IgD-negative memory B cell (primary cell): ENCODE measurements at regions not wholly inside any gene's neighbourhood (a gene's known extent, or its start where the extent isn't known, plus 50 kb on each side); places are given as distances from the start of the nearest gene placed in this dataset.
A peak's percentile ranks its signal among the peaks of the same experiment; 100 is the strongest.

ENCODE experiments used
- H3K27ac Mint-ChIP-seq, 3 donors: one replicate each; pipeline ENCODE4 v1.8.0; 2020 to 2022; ENCODE audit warnings: mild to moderate bottlenecking in 3 of 3, mixed read lengths in 3 of 3, moderate library complexity in 1 of 3
- H3K27me3 Mint-ChIP-seq: one replicate; pipeline ENCODE4 v1.8.0; 2021; ENCODE audit warnings: mixed read lengths
- H3K36me3 Mint-ChIP-seq: one replicate; pipeline ENCODE4 v1.8.0; 2020; ENCODE audit warnings: mild to moderate bottlenecking, mixed read lengths
- H3K4me1 Mint-ChIP-seq, 3 donors: one replicate each; pipeline ENCODE4 v1.8.0; 2020 to 2022; ENCODE audit warnings: mixed read lengths in 3 of 3, mild to moderate bottlenecking in 1 of 3
- H3K4me3 Mint-ChIP-seq, 4 donors: one replicate each; pipeline ENCODE4 v1.8.0; 2020 to 2022; ENCODE audit warnings: mild to moderate bottlenecking in 4 of 4, mixed read lengths in 4 of 4, moderate library complexity in 3 of 4
- H3K9me3 Mint-ChIP-seq, 3 donors: one replicate each; pipeline ENCODE4 v1.8.0; 2020 to 2021; ENCODE audit warnings: mixed read lengths in 3 of 3, mild to moderate bottlenecking in 1 of 3

GRCh38 chr6:15962449-15962764 lies 166.5 kb upstream of the MYLIP start:
- H3K36me3 Mint-ChIP-seq, result peaks cover 1% of the 10 kb centered on the region
- H3K4me1 Mint-ChIP-seq, result peaks cover 8 to 17% (median 15%) of the 10 kb centered on the region in 3 donors
- no peaks in the 10 kb centered on the region for H3K9me3 Mint-ChIP-seq
- peak overlapping the region in 2 of 4 donors; percentile 52 to 78 for H3K4me3 Mint-ChIP-seq
- no peak overlapping the region for H3K27ac Mint-ChIP-seq
- no peaks in the 10 kb centered on the region for H3K27me3 Mint-ChIP-seq

DNA sequence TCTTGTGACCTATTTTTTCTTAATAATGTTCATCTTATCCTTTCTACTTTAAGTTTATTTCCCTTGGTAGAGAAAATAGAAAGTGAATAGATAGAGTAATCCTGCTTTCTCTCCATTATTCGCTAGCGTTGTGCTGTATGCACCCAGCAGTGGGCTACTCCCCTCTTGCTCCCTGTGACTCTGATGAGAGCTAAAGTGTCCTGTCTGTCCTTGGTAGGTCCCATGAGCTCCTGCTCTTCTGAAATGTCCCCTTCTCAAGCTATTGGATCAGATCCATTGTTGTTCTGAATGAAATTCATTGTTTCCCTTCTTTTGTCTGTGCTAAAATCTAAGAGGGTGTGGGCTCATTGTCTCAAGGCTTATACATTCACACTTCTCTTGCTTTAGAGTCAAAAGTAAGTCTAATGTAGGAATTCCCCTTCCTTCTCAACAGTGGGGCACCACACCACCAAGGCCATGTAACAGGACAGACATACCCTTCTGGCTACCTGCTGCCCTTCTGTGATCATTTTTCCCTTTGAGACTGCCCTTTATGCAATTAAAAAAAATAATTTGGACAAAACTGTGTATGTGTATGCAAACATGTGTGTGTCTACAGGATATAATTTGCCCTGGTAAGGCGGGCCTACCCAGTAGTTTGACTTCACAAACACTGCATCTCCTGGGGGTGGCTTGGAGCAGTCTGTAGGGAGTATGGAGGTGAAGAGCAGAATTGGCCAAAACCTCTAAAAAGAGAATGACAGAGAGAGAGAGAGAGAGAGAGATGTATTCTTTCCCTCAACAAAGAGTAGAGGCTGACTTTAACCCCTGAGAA lies 167.0 kb upstream of the MYLIP start:
- peaks cover 8 to 21% (median 15%) of the 10 kb centered on the region in 3 donors for H3K4me1 Mint-ChIP-seq
- peak overlapping the region in 1 of 4 donors; percentile 78 for H3K4me3 Mint-ChIP-seq
- H3K27me3 Mint-ChIP-seq, result no peaks in the 10 kb centered on the region
- peaks cover 1% of the 10 kb centered on the region for H3K36me3 Mint-ChIP-seq
- no peak overlapping the region for H3K27ac Mint-ChIP-seq
- no peaks in the 10 kb centered on the region for H3K9me3 Mint-ChIP-seq

DNA sequence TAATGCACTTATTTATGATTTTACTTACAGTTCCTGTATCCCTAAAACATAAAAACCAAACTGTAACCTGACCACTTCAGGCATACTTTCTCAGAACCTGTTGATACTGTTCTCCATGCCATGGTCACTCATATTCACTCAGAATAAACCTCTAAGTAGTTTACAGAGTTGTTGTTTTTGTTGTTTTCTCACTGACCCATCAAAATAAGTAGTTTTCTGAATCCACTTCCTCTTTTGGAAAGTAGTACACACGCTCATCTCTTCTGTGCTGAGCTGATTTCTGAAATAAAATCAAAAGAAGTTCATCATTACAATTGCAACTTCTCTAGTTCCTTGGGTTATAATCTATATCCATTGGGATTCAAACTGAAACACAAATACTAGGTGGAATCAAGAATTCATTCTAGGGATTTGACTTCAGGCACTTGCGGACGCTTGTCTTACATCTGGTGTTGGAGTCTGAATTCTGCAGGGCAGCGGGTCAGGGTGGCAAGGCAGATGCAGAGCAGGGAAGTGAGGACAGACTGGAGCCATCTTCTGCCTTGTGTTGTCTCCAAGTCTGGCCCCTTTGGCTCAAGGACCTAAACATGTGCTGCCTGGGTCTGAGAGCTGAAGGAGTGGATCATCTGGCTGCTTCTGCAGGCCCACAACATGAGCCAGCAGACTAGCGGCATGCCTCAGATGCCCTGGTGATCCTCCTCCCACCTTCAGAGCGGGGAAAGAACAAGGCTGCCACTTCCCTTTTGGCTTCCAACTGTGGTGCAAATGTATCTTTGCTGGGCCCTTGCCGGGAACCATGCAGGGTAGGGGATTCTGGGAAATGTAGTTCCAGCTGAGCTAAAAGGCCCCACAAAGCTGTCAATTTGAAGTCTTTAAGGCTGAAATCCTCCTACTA lies 167.9 kb upstream of the MYLIP start:
- Mint-ChIP-seq H3K36me3 (peaks cover 1% of the 10 kb centered on the region), H3K9me3 (no peaks in the 10 kb centered on the region), H3K27me3 (no peaks in the 10 kb centered on the region), H3K4me3 (no peak overlapping the region), H3K4me1 (peaks cover 8 to 21% (median 18%) of the 10 kb centered on the region in 3 donors), H3K27ac (no peak overlapping the region)

DNA sequence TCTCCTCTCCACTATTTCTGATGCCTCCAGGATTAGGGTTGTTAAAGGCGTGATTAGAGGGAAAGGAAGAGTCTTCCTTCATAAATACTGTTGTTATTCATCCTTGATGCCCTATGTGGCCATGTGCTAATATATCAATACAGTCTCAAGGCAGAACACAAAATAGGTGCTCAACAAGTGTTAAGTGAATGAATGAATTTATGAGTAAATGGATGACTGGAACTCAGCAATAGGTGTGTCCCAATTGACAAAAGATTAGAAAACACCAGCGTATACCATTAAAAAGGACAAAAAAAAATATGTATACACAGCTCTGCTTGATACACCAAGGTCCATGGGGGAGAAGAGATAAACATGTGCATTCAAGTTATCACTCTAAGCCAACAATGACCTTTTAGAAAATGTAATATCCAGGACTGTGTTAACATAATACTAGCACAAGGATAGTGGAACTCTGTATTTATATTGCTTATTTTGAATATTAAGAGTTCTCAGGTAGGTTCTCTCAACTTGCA lies 171.2 kb upstream of the MYLIP start:
- H3K4me1 Mint-ChIP-seq, result peaks cover 11 to 33% (median 21%) of the 10 kb centered on the region in 3 donors
- no peak overlapping the region for H3K27ac Mint-ChIP-seq
- no peaks in the 10 kb centered on the region for H3K9me3 Mint-ChIP-seq
- H3K27me3 Mint-ChIP-seq, result no peaks in the 10 kb centered on the region
- H3K36me3 Mint-ChIP-seq, result no peaks in the 10 kb centered on the region
- no peak overlapping the region for H3K4me3 Mint-ChIP-seq

- H3K4me3 Mint-ChIP-seq, result no peak overlapping the region
- H3K4me1 Mint-ChIP-seq, result peaks cover 6 to 21% (median 18%) of the 10 kb centered on the region in 3 donors
- H3K27me3 Mint-ChIP-seq, result peaks cover 1% of the 10 kb centered on the region
- no peaks in the 10 kb centered on the region for H3K9me3 Mint-ChIP-seq
- H3K36me3 Mint-ChIP-seq, result no peaks in the 10 kb centered on the region
- no peak overlapping the region for H3K27ac Mint-ChIP-seq
These were observed 172.4 kb upstream of the MYLIP start for GRCh38 chr6:15956205-15957106.

DNA sequence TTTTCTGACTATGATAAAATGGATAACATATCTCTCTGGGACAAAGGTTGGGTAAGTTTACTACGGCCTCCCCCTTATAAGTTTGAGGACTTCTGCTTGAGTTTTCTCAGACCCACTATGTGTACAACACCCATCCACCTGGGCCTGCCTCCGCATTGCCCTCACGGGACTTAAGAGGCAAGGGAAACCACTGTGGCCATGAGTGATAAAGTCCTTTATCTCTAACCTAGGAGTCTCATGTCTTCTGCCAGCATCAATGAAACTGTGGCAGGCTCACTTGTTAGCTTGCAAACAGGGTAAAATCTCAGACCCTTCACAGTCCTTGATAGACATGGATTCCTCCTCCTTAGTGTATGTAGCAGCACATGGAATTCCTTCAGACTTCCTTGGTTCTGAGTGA lies 173.4 kb upstream of the MYLIP start:
- Mint-ChIP-seq H3K36me3 (no peaks in the 10 kb centered on the region), H3K4me1 (peaks cover 6 to 17% (median 15%) of the 10 kb centered on the region in 3 donors), H3K27ac (no peak overlapping the region), H3K27me3 (peaks cover 1% of the 10 kb centered on the region), H3K4me3 (no peak overlapping the region), H3K9me3 (no peaks in the 10 kb centered on the region)

DNA sequence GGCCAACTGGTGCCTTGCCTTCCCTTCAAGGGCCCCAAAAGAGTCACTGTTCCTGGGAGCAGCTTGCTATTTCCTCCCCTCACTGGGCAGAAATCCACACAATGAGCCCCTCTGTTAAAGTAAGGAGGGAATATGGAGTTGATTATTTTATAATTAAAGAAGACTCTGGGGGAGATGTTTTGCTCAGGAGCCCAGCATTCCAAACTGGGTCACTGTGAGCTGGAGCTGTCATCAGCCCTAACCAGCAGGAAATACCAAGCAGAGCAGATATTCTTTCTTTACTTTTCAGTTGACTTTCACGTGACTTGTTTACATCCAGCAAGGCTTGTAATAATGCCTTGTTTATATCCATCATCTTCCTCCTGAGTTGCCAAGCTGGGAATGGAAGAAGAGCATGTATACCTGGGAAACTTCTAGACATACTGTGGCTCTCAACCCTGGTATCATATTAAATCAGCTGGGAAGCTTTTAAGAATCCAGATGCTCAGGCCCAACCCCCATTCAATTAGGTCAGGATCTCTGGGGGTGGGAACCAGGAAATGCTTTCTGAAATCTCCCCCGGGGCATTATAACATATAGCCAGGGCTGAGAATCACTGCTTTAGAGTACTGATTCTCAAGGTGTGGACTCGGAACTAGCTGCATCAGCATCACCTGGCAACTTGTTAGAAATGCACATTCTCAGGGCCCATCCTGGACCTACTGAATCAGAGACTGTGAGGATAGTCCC lies 175.6 kb upstream of the MYLIP start:
- Mint-ChIP-seq H3K27ac (no peak overlapping the region), H3K4me3 (peak overlapping the region in 1 of 4 donors; percentile 2)

GRCh38 chr6:15952231-15953151 lies 176.4 kb upstream of the MYLIP start:
- Mint-ChIP-seq H3K4me3 (no peak overlapping the region), H3K9me3 (no peaks in the 10 kb centered on the region), H3K36me3 (no peaks in the 10 kb centered on the region), H3K4me1 (peaks cover 6 to 16% (median 15%) of the 10 kb centered on the region in 3 donors), H3K27me3 (peaks cover 1% of the 10 kb centered on the region), H3K27ac (no peak overlapping the region)

More for the DNA sequence above, 175.6 kb upstream of the MYLIP start:
- peaks cover 1% of the 10 kb centered on the region for H3K27me3 Mint-ChIP-seq
- no peaks in the 10 kb centered on the region for H3K9me3 Mint-ChIP-seq
- no peaks in the 10 kb centered on the region for H3K36me3 Mint-ChIP-seq
- peaks cover 6 to 17% (median 15%) of the 10 kb centered on the region in 3 donors for H3K4me1 Mint-ChIP-seq

- Mint-ChIP-seq H3K27me3 (peaks cover 1% of the 10 kb centered on the region), H3K36me3 (no peaks in the 10 kb centered on the region), H3K4me3 (no peak overlapping the region), H3K4me1 (peaks cover 6 to 13% (median 11%) of the 10 kb centered on the region in 3 donors), H3K27ac (peak overlapping the region in 1 of 3 donors; percentile 65), H3K9me3 (no peaks in the 10 kb centered on the region)
These were observed 177.8 kb upstream of the MYLIP start for GRCh38 chr6:15950962-15951569.

GRCh38 chr6:15949982-15950381 lies 178.9 kb upstream of the MYLIP start:
- no peaks in the 10 kb centered on the region for H3K9me3 Mint-ChIP-seq
- H3K27ac Mint-ChIP-seq, result no peak overlapping the region
- no peak overlapping the region for H3K4me3 Mint-ChIP-seq
- H3K27me3 Mint-ChIP-seq, result peaks cover 1% of the 10 kb centered on the region
- H3K4me1 Mint-ChIP-seq, result peaks cover 6 to 11% (median 11%) of the 10 kb centered on the region in 3 donors
- no peaks in the 10 kb centered on the region for H3K36me3 Mint-ChIP-seq

DNA sequence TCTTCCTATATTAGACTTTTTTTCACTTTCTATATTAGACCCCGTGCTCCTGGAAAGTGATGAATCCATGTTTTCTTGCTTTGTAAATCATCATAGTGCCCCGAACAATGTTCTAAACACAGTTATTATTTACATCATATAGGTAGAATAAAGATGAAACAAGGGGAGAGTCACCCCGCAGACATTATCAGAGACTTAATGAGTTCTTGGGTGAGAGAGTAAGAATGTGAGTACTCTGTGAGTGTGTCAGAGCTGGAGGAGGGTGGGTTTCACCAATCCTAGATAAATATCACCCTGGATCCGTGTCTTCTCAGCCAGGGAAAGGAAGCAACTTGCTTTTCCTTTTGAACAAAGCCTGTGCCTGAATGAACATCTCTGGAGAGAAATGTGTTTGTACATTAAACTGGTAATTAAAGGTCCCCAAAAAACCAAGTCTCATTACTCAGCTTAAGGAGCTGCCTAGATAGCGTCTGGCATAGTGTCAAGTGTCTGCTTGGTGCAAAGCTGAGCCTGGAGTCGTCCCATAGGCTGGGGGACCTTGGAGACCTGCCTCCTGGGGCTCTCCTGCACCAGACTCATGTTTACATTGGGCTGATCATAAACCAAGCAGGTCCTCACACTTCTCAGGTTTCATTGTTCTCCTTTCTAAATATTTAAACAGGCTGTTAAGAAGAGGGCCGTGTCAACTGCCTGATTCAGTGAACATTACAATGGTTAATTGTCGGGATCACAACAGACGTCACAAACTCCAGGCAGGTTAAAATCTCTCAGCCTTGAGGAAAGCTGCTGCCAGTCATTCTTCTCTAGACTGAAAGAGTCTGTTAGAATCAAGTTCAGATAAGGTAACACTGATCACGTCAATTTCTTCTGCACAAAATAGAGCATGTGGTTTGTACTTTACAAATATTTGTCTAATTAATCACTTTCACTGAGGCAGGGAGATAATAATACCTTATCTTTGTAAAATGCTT lies 179.7 kb upstream of the MYLIP start:
- Mint-ChIP-seq H3K27me3 (peaks cover 1% of the 10 kb centered on the region), H3K36me3 (no peaks in the 10 kb centered on the region), H3K27ac (no peak overlapping the region), H3K4me1 (peaks cover 4 to 10% (median 9%) of the 10 kb centered on the region in 3 donors), H3K9me3 (no peaks in the 10 kb centered on the region), H3K4me3 (no peak overlapping the region)

DNA sequence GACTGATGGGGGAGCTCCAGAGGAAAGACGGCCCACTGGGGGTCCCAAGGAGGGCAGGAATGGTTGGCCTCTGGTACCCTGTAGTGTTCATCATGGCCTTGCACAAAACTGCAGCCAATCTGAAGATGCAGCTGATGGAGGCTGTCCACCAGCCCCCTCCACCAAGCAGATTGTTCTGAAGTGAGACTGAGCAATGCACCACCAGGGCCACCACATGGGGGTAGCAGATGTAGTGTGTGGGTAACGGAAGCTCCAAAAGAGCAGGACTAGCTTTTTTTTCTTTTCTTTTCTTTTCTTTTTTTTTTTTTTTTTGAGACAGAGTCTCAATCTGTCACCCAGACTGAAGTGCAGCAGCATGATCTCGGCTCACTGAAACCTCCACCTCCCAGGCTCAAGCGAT lies 181.0 kb upstream of the MYLIP start:
- Mint-ChIP-seq H3K27ac (no peak overlapping the region), H3K4me1 (peaks cover 0 to 8% (median 2%) of the 10 kb centered on the region in 3 donors), H3K4me3 (no peak overlapping the region), H3K9me3 (no peaks in the 10 kb centered on the region), H3K27me3 (peaks cover 1% of the 10 kb centered on the region), H3K36me3 (no peaks in the 10 kb centered on the region)
